ENCODE measurements at regions not wholly inside any gene's neighbourhood (a gene's known extent, or its start where the extent isn't known, plus 50 kb on each side); places are given as distances from the start of the nearest gene placed in this dataset.

DNA sequence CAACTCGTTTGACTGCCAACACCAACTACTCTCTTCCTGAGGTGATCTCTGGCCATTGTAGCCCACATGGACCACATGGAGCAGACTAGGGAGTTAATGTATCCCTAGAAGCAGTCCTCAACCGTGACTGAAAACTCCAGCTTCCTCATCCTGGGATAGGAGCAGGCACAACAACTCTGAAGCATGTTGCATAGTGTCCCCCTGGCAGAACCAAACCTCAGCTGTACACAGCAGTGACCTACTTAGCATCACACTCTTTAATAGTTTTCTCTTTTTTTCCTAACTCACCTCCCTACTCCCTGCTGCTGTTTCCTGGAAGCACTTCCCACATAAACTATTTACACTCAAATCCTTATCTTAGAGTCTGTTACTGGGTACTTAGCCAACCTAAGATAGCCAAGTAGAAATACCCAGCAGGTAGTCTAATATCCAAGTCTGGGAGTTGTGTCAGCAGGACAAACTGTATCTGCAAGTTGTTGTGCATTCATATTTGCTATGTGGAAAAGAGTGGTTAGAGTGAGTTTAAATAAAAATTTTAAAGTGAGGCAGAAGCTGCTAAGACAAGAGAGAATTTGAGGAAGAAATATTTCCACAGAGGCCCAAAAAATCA is 228.8 kb downstream of the LTN1 start:
- DNase-seq: no peak
- H3K27ac ChIP-seq: no peak overlapping the region
- H3K36me3 ChIP-seq (replicated peaks): no peaks in the 10 kb centered on the region
- in situ Hi-C loops (cut with HindIII; ENCODE audit: low pct_ligation_motif_present, low sequenced_read_pairs): no loop called here
- no peak overlapping the region for H3K4me3 ChIP-seq (ENCODE audit: low read depth, low read length)
- H3K27me3 ChIP-seq (replicated peaks): no peaks in the 10 kb centered on the region
- no peak for TF ChIP-seq CTCF (IDR thresholded peaks at IDR 0.05; ENCODE audit: low read depth, low read length, missing control alignments)

DNA sequence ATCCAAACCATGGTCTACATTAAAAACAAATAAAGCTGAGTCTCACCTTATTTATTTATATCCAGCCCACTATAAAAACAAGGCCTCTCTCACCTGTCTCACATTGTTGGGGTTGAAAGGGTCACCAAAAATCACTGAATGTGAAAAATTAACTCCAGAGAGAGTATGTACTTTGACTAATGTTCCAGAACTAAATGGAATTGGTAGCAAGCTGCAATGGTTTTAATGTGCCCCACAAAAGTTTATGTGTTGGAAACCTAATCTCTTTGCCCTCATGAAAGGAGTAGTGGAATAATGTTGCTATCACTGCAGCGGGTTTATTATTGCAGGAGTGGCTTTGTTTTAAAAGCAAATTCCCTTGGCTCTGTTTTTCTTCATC is 230.3 kb downstream of the LTN1 start:
- Histone ChIP-seq H3K36me3 (replicated peaks) (no peaks in the 10 kb centered on the region), H3K4me3 (ENCODE audit: low read depth, low read length) (no peak overlapping the region), H3K27me3 (replicated peaks) (no peaks in the 10 kb centered on the region), H3K27ac (no peak overlapping the region)
- in situ Hi-C loops (cut with HindIII; ENCODE audit: low pct_ligation_motif_present, low sequenced_read_pairs): no loop called here
- DNase-seq: no peak
- TF ChIP-seq CTCF (IDR thresholded peaks at IDR 0.05; ENCODE audit: low read depth, low read length, missing control alignments): no peak

- no peaks in the 10 kb centered on the region for H3K36me3 ChIP-seq (replicated peaks)
- no peak for TF ChIP-seq CTCF (IDR thresholded peaks at IDR 0.05; ENCODE audit: low read depth, low read length, missing control alignments)
- H3K27me3 ChIP-seq (replicated peaks): no peaks in the 10 kb centered on the region
- H3K4me3 ChIP-seq (ENCODE audit: low read depth, low read length): no peak overlapping the region
- DNase-seq: no peak
- no peak overlapping the region for H3K27ac ChIP-seq
- in situ Hi-C loops (cut with HindIII; ENCODE audit: low pct_ligation_motif_present, low sequenced_read_pairs): no loop called here
Observed at GRCh38 chr21:28761674-28762356, 230.9 kb downstream of the LTN1 start.

DNA sequence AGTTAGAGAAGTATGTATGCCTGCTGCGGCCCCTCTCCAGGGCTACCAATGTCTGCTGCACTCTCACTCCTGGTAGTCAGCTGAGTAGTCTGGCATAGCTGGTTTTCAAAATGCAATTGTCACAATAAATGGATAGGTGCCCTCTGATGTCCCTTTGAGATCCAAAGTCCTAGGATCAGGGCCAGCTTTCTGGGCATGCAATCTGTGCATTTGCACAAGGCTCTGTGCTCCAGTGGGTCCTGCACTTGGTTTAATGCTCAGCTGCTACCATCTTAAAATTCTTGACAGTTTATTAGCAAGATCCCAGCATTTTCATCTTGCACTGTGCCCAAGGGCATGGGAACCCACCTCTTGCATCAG is 233.8 kb downstream of the LTN1 start:
- in situ Hi-C loops (cut with HindIII; ENCODE audit: low pct_ligation_motif_present, low sequenced_read_pairs): no loop called here
- TF ChIP-seq CTCF (IDR thresholded peaks at IDR 0.05; ENCODE audit: low read depth, low read length, missing control alignments): no peak
- Histone ChIP-seq H3K27me3 (replicated peaks) (no peaks in the 10 kb centered on the region), H3K36me3 (replicated peaks) (no peaks in the 10 kb centered on the region), H3K27ac (no peak overlapping the region), H3K4me3 (ENCODE audit: low read depth, low read length) (no peak overlapping the region)
- no peak for DNase-seq

GRCh38 chr21:28758042-28758882 is 234.4 kb downstream of the LTN1 start:
- no peak for DNase-seq
- no peak for TF ChIP-seq CTCF (IDR thresholded peaks at IDR 0.05; ENCODE audit: low read depth, low read length, missing control alignments)
- Histone ChIP-seq H3K27me3 (replicated peaks) (no peaks in the 10 kb centered on the region), H3K4me3 (ENCODE audit: low read depth, low read length) (no peak overlapping the region), H3K36me3 (replicated peaks) (no peaks in the 10 kb centered on the region), H3K27ac (no peak overlapping the region)
- in situ Hi-C loops (cut with HindIII; ENCODE audit: low pct_ligation_motif_present, low sequenced_read_pairs): no loop called here

Data from brain microvascular endothelial cell (primary cell).